Choroid plexus epithelial cell (primary cell): ENCODE measurements at regions not wholly inside any gene's neighbourhood (a gene's known extent, or its start where the extent isn't known, plus 50 kb on each side); places are given as distances from the start of the nearest gene placed in this dataset.

Source experiments
- DNase-seq: peaks from one replicate; pipeline ENCODE4 v3.0.0-alpha.2; 2010; ENCODE audit warnings: low read depth
- H3K4me3 ChIP-seq: 2 replicates; pipeline ENCODE4 v1.5.1; 2011; ENCODE audit warnings: low read depth, mild to moderate bottlenecking, control low read depth, low read length, moderate library complexity
- CTCF ChIP-seq: conservative IDR thresholded peaks from 2 replicates; pipeline ENCODE4 v1.5.1; 2011; ENCODE audit warnings: low read depth, mild to moderate bottlenecking, control low read depth, inconsistent platforms, low read length, moderate library complexity

- no peak overlapping the region for H3K4me3 ChIP-seq
- no peak for DNase-seq
- TF ChIP-seq CTCF: no peak
Observed at GRCh38 chrX:131778269-131779218, 234.7 kb downstream of the OR13H1 start.

GRCh38 chrX:131779306-131779705, 235.4 kb downstream of the OR13H1 start:
- no peak overlapping the region for H3K4me3 ChIP-seq
- TF ChIP-seq CTCF: no peak
- DNase-seq: no peak

GRCh38 chrX:131779741-131780140, 235.9 kb downstream of the OR13H1 start:
- no peak for TF ChIP-seq CTCF
- no peak overlapping the region for H3K4me3 ChIP-seq
- DNase-seq: no peak

- no peak for TF ChIP-seq CTCF
- no peak for DNase-seq
- H3K4me3 ChIP-seq: no peak overlapping the region
Observed at GRCh38 chrX:131782646-131783045, 238.8 kb downstream of the OR13H1 start.

- H3K4me3 ChIP-seq: no peak overlapping the region
- DNase-seq: no peak
- no peak for TF ChIP-seq CTCF
Observed at GRCh38 chrX:131783555-131784308, 239.4 kb upstream of the STK26 start.

- no peak for DNase-seq
- no peak overlapping the region for H3K4me3 ChIP-seq
- no peak for TF ChIP-seq CTCF
Observed at GRCh38 chrX:131789664-131790063, 233.4 kb upstream of the STK26 start.
